ENCODE measurements at regions not wholly inside any gene's neighbourhood (a gene's known extent, or its start where the extent isn't known, plus 50 kb on each side); places are given as distances from the start of the nearest gene placed in this dataset.

GRCh38 chr18:55142410-55142809 lies 183.1 kb upstream of the CCDC68 start:
- H3K9me3 ChIP-seq, result no peaks in the 10 kb centered on the region
- TF ChIP-seq CTCF (IDR thresholded peaks at IDR 0.05) (no peak), POLR2AphosphoS5 (IDR thresholded peaks at IDR 0.05) (no peak), POLR2A (IDR thresholded peaks at IDR 0.05; ENCODE audit: low read depth) (no peak), EP300 (IDR thresholded peaks at IDR 0.05) (no peak)
- intact Hi-C loops (cut with DNase I), result no loop called here
- WGBS, result 79% methylated on average over 6 of the region's 6 CpGs
- DNase-seq (ENCODE audit: extremely low spot score), result no peak
- no peak overlapping the region for H3K27ac ChIP-seq (replicated peaks in 1 of 4)
- no peaks in the 10 kb centered on the region for H3K4me1 ChIP-seq
- no peak overlapping the region for H3K4me3 ChIP-seq
- H3K27me3 ChIP-seq, result no peaks in the 10 kb centered on the region
- no peaks in the 10 kb centered on the region for H3K36me3 ChIP-seq

GRCh38 chr18:55141318-55141717 lies 182.1 kb upstream of the CCDC68 start:
- 91% methylated on average over 4 of the region's 4 CpGs for WGBS
- no peak for DNase-seq (ENCODE audit: extremely low spot score)
- intact Hi-C loops (cut with DNase I), result no loop called here
- no peak overlapping the region for H3K27ac ChIP-seq (replicated peaks in 1 of 4)
- no peak overlapping the region for H3K4me3 ChIP-seq
- H3K36me3 ChIP-seq, result no peaks in the 10 kb centered on the region
- H3K4me1 ChIP-seq, result no peaks in the 10 kb centered on the region
- no peak for TF ChIP-seq POLR2A (IDR thresholded peaks at IDR 0.05; ENCODE audit: low read depth)
- no peak for TF ChIP-seq CTCF (IDR thresholded peaks at IDR 0.05)
- TF ChIP-seq EP300 (IDR thresholded peaks at IDR 0.05), result no peak
- TF ChIP-seq POLR2AphosphoS5 (IDR thresholded peaks at IDR 0.05), result no peak
- H3K27me3 ChIP-seq, result no peaks in the 10 kb centered on the region
- no peaks in the 10 kb centered on the region for H3K9me3 ChIP-seq

GRCh38 chr18:55139836-55140235 lies 180.6 kb upstream of the CCDC68 start:
- TF ChIP-seq POLR2A (IDR thresholded peaks at IDR 0.05; ENCODE audit: low read depth) (no peak), CTCF (IDR thresholded peaks at IDR 0.05) (no peak), EP300 (IDR thresholded peaks at IDR 0.05) (no peak), POLR2AphosphoS5 (IDR thresholded peaks at IDR 0.05) (no peak)
- Histone ChIP-seq H3K9me3 (no peaks in the 10 kb centered on the region), H3K27me3 (no peaks in the 10 kb centered on the region), H3K4me1 (no peaks in the 10 kb centered on the region), H3K4me3 (no peak overlapping the region), H3K27ac (replicated peaks in 1 of 4) (no peak overlapping the region), H3K36me3 (no peaks in the 10 kb centered on the region)
- DNase-seq (ENCODE audit: extremely low spot score), result no peak
- 88% methylated on average over 4 of the region's 4 CpGs for WGBS
- intact Hi-C loops (cut with DNase I), result no loop called here

GRCh38 chr18:55139307-55139706 lies 180.0 kb upstream of the CCDC68 start:
- H3K9me3 ChIP-seq, result no peaks in the 10 kb centered on the region
- H3K4me1 ChIP-seq, result no peaks in the 10 kb centered on the region
- TF ChIP-seq POLR2A (IDR thresholded peaks at IDR 0.05; ENCODE audit: low read depth), result no peak
- TF ChIP-seq POLR2AphosphoS5 (IDR thresholded peaks at IDR 0.05), result no peak
- no peak for TF ChIP-seq CTCF (IDR thresholded peaks at IDR 0.05)
- no peak for TF ChIP-seq EP300 (IDR thresholded peaks at IDR 0.05)
- no peak overlapping the region for H3K27ac ChIP-seq (replicated peaks in 1 of 4)
- H3K36me3 ChIP-seq, result no peaks in the 10 kb centered on the region
- intact Hi-C loops (cut with DNase I), result no loop called here
- H3K4me3 ChIP-seq, result no peak overlapping the region
- no peaks in the 10 kb centered on the region for H3K27me3 ChIP-seq
- DNase-seq (ENCODE audit: extremely low spot score), result no peak

- H3K36me3 ChIP-seq, result no peaks in the 10 kb centered on the region
- no peak overlapping the region for H3K27ac ChIP-seq (replicated peaks in 1 of 4)
- intact Hi-C loops (cut with DNase I), result no loop called here
- H3K4me3 ChIP-seq, result no peak overlapping the region
- H3K27me3 ChIP-seq, result no peaks in the 10 kb centered on the region
- DNase-seq (ENCODE audit: extremely low spot score), result no peak
- H3K9me3 ChIP-seq, result no peaks in the 10 kb centered on the region
- TF ChIP-seq EP300 (IDR thresholded peaks at IDR 0.05), result no peak
- no peak for TF ChIP-seq POLR2A (IDR thresholded peaks at IDR 0.05; ENCODE audit: low read depth)
- TF ChIP-seq POLR2AphosphoS5 (IDR thresholded peaks at IDR 0.05), result no peak
- no peak for TF ChIP-seq CTCF (IDR thresholded peaks at IDR 0.05)
- no peaks in the 10 kb centered on the region for H3K4me1 ChIP-seq
- 92% methylated on average over 4 of the region's 4 CpGs for WGBS
Measured at GRCh38 chr18:55138401-55138800, 179.1 kb upstream of the CCDC68 start.

Data from esophagus muscularis mucosa (tissue), 4 donors.